ENCODE measurements at regions not wholly inside any gene's neighbourhood (a gene's known extent, or its start where the extent isn't known, plus 50 kb on each side); places are given as distances from the start of the nearest gene placed in this dataset.
"Not testable (repeated sequence)": the region's sequence is repeated elsewhere in the genome, so short reads cannot be mapped to it uniquely, and the experiment has no call there.

DNA sequence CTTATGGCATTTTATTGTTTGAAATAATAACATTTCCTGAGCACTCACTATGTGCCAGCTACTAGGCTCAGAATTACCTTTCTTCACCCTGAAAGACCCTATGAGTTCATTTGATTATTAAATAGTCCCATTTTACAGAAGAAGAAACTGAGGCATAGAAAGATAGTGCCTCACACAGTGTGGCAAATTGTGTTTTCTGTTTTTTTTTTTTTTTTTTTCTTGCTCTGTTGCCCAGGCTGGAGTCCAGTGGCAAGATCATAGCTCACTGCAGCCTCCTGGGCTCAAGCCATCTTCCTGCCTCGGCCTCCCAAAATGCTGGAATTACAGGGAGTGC, 59.7 kb upstream of the PTPN1 start:
- ChIA-PET CTCF (interaction anchor here (0.9 to 1.1 kb wide), 2 partner anchors 12 to 17 kb away, joined by 3 to 4 read pairs; no protein-coding TSS in a partner anchor), POLR2A (no interaction called here)
- H3K9me3 ChIP-seq (ENCODE audit: control extremely low read depth in 1 of 5, control insufficient read depth in 4 of 5, insufficient read depth in 2 of 5, low read depth in 1 of 5, low read length in 4 of 5): no peaks in the 10 kb centered on the region
- peaks cover 0 to 3% (median 0%) of the 10 kb centered on the region in 5 experiments for H3K27me3 ChIP-seq (replicated peaks in 2 of 5; ENCODE audit: control insufficient read depth in 4 of 5, insufficient read depth in 5 of 5, low read length in 4 of 5)
- H3K36me3 ChIP-seq (ENCODE audit: control insufficient read depth in 4 of 4, insufficient read depth in 4 of 4, low read length in 3 of 4): no peaks in the 10 kb centered on the region
- H3K4me1 ChIP-seq (ENCODE audit: control extremely low read depth in 1 of 4, control insufficient read depth in 4 of 4, insufficient read depth in 4 of 4, low read length in 3 of 4): peaks cover 2 to 25% (median 19%) of the 10 kb centered on the region in 4 experiments
- DNase-seq: no peak
- no peak overlapping the region for H3K4me3 ChIP-seq (ENCODE audit: control insufficient read depth in 1 of 7, extremely low read depth in 1 of 7, insufficient read depth in 4 of 7, low read depth in 2 of 7, low read length in 6 of 7)
- 100% methylated on average over 1 of the region's 1 CpG for WGBS (ENCODE audit: insufficient coverage)
- no peak overlapping the region for H3K27ac ChIP-seq (ENCODE audit: insufficient read depth in 1 of 2, low read depth in 1 of 2, low read length in 2 of 2, poor library complexity in 1 of 2, severe bottlenecking in 2 of 2)

DNA sequence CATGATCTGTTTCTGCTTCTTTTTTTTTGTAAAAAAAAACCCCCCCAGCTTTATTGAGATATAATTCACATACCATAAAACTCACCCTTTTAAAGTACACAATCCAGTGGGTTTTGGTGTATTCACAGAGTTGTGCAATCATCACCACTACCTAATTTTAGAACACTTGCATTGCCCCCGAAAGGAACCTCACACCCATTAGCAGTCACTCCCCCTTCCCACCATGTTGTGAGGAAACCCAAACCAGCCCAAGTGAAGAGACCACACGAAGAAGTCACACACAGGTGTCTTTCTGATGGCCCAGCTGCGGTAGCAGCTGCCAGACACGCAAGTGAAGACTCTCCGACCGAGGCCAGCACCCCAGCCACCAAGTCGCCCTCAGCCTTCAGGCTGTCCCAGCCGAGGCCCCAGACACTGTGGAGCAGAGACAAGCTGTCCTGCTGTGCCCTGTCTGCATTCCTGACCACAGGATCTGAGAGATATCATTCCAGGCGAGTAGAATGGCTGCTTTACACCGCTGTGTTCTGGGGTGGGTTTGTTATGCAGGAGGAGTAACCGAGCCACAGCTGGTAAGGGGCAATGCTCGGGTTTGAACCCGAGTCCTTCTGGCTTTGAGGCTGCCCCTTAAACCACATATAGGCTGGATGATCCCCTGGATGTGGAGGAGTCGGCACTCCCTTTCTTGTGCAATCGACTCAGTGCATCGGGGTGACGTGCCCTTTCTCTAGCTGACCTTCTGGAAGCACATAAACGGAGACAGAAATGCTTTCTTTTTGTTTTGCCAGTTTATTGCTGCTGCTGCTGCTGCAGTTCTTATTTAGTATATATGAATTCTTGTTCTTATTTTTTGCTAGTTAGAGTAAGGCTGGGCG, 59.1 kb upstream of the PTPN1 start:
- ChIA-PET CTCF (interaction anchor here (0.9 kb wide), 1 partner anchor 11 kb away, joined by 3 read pairs; no protein-coding TSS in a partner anchor), POLR2A (interaction anchor here (0.6 kb wide), 1 partner anchor 70 kb away, joined by 3 read pairs; no protein-coding TSS in a partner anchor)
- DNase-seq: peak; percentile 44 to 92 (median 88)
- 9% methylated on average over 16 of the region's 19 CpGs for WGBS (ENCODE audit: insufficient coverage)
- H3K27ac ChIP-seq (ENCODE audit: insufficient read depth in 1 of 2, low read depth in 1 of 2, low read length in 2 of 2, poor library complexity in 1 of 2, severe bottlenecking in 2 of 2): no peak overlapping the region
- H3K36me3 ChIP-seq (ENCODE audit: control insufficient read depth in 4 of 4, insufficient read depth in 4 of 4, low read length in 3 of 4): no peaks in the 10 kb centered on the region
- H3K4me1 ChIP-seq (ENCODE audit: control extremely low read depth in 1 of 4, control insufficient read depth in 4 of 4, insufficient read depth in 4 of 4, low read length in 3 of 4): peaks cover 2 to 31% (median 26%) of the 10 kb centered on the region in 4 experiments
- no peaks in the 10 kb centered on the region for H3K9me3 ChIP-seq (ENCODE audit: control extremely low read depth in 1 of 5, control insufficient read depth in 4 of 5, insufficient read depth in 2 of 5, low read depth in 1 of 5, low read length in 4 of 5)
- peak overlapping the region in 4 of 7 experiments; percentile 21 to 73 (median 56) for H3K4me3 ChIP-seq (ENCODE audit: control insufficient read depth in 1 of 7, extremely low read depth in 1 of 7, insufficient read depth in 4 of 7, low read depth in 2 of 7, low read length in 6 of 7)
- peaks cover 0 to 3% (median 0%) of the 10 kb centered on the region in 5 experiments for H3K27me3 ChIP-seq (replicated peaks in 2 of 5; ENCODE audit: control insufficient read depth in 4 of 5, insufficient read depth in 5 of 5, low read length in 4 of 5)

DNA sequence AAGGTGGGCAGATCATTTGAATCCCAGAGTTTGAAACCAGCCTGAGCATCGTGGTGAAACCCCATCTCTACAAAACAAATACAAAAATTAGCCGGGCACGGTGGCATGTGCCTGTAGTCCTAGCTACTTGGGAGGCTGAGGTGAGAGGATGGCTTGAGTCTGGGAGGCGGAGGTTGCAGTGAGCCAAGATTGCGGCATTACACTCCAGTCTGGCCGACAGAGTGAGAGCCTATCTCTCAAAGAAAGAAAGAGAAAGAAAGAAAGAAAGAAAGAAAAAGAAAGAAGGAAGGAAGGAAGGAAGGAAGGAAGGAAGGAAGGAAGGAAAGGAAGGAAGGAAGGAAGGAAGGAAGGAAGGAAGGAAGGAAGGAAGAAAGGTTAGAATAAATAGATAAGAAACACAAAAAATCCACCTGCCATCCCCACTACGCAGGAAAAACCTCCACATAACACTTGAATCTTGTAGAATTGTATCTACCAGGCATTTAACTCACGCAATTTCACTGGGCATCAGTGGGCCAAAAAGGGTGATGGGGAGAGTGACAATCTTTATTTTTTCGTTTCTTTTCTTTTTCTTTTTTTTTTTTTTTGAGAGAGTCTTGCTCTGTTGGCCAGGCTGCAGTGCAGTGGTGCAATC, 58.3 kb upstream of the PTPN1 start:
- H3K27ac ChIP-seq (ENCODE audit: insufficient read depth in 1 of 2, low read depth in 1 of 2, low read length in 2 of 2, poor library complexity in 1 of 2, severe bottlenecking in 2 of 2); H3K36me3 ChIP-seq (ENCODE audit: control insufficient read depth in 4 of 4, insufficient read depth in 4 of 4, low read length in 3 of 4); H3K27me3 ChIP-seq (replicated peaks in 2 of 5; ENCODE audit: control insufficient read depth in 4 of 5, insufficient read depth in 5 of 5, low read length in 4 of 5); DNase-seq; H3K9me3 ChIP-seq (ENCODE audit: control extremely low read depth in 1 of 5, control insufficient read depth in 4 of 5, insufficient read depth in 2 of 5, low read depth in 1 of 5, low read length in 4 of 5): not testable (repeated sequence)
- CTCF ChIA-PET: interaction anchor here (1.3 kb wide), 1 partner anchor 65 kb away, joined by 5 read pairs; no protein-coding TSS in a partner anchor
- Histone ChIP-seq H3K4me1 (ENCODE audit: control extremely low read depth in 1 of 4, control insufficient read depth in 4 of 4, insufficient read depth in 4 of 4, low read length in 3 of 4) (peaks cover 2 to 39% (median 33%) of the 10 kb centered on the region in 4 experiments), H3K4me3 (ENCODE audit: control insufficient read depth in 1 of 7, extremely low read depth in 1 of 7, insufficient read depth in 4 of 7, low read depth in 2 of 7, low read length in 6 of 7) (peak overlapping the region in 2 of 7 experiments; percentile 62 to 73)
- POLR2A ChIA-PET: interaction anchor here (0.6 kb wide), 1 partner anchor 71 kb away, joined by 3 read pairs; no protein-coding TSS in a partner anchor
- WGBS (ENCODE audit: insufficient coverage): 74% methylated on average over 3 of the region's 9 CpGs

DNA sequence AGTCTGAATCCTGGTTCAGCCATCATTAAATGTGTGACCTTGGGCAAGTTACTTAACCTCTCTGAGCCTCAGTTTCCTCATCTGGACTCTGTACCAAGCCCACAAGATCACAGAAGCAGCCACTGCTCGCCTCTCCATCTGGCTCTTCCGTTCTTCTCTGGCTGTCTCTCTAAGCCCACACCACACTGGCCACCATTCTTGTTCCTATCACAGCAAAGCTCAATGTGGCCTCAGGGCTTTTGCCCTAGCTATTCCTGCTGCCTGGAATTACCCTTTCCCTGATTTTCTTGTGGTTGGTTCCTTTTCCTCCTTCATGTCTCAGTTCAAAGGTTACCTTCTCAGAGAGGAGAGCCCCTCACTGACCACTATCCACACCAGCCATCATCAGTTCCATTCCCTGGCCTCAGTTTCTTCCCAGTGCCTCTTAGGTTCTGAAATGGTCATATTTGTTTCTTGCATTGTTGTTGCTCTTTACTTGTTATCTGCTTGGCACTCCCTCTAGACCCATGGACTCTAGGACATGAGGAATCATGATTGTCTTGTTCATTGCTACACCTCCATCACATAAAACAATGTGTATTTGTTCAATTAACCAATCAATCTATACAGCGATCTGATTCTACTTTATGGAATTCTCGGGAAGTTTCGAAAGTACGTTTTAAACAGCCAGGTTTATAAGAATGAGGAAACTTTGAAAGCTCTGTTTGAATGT, 56.5 kb upstream of the PTPN1 start:
- peaks cover 6 to 50% (median 42%) of the 10 kb centered on the region in 4 experiments for H3K4me1 ChIP-seq (ENCODE audit: control extremely low read depth in 1 of 4, control insufficient read depth in 4 of 4, insufficient read depth in 4 of 4, low read length in 3 of 4)
- 100% methylated on average over 1 of the region's 6 CpGs for WGBS (ENCODE audit: insufficient coverage)
- DNase-seq: no peak

DNA sequence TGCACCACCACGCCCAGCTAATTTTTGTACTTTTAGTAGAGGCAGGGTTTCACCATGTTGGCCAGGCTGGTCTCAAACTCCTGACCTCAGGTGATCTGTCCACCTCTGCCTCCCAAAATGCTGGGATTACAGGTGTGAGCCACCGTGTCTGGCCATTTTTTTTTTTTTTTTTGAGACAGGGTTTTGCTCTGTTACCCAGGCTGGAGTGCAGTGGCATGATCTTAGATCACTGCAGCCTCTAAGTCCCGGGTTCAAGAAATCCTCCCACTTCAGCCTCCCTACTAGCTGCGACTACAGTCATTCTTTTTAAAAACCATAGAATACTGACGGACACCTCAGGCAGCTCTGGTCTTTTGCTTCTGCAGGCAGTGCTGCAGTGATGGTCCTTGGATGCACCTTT, 54.9 kb upstream of the PTPN1 start:
- WGBS (ENCODE audit: insufficient coverage): 82% methylated on average over 4 of the region's 5 CpGs
- H3K27ac ChIP-seq (ENCODE audit: insufficient read depth in 1 of 2, low read depth in 1 of 2, low read length in 2 of 2, poor library complexity in 1 of 2, severe bottlenecking in 2 of 2); H3K27me3 ChIP-seq (replicated peaks in 2 of 5; ENCODE audit: control insufficient read depth in 4 of 5, insufficient read depth in 5 of 5, low read length in 4 of 5); H3K36me3 ChIP-seq (ENCODE audit: control insufficient read depth in 4 of 4, insufficient read depth in 4 of 4, low read length in 3 of 4); DNase-seq; H3K9me3 ChIP-seq (ENCODE audit: control extremely low read depth in 1 of 5, control insufficient read depth in 4 of 5, insufficient read depth in 2 of 5, low read depth in 1 of 5, low read length in 4 of 5); H3K4me3 ChIP-seq (ENCODE audit: control insufficient read depth in 1 of 7, extremely low read depth in 1 of 7, insufficient read depth in 4 of 7, low read depth in 2 of 7, low read length in 6 of 7): not testable (repeated sequence)
- ChIA-PET CTCF (interaction anchor here (0.9 to 2.0 kb wide), 8 partner anchors 9 to 266 kb away, joined by 3 to 6 read pairs (median 4); no protein-coding TSS in a partner anchor), POLR2A (interaction anchor here (1.4 kb wide), 1 partner anchor 263 kb away, joined by 3 read pairs; no protein-coding TSS in a partner anchor)
- peaks cover 6 to 46% (median 41%) of the 10 kb centered on the region in 4 experiments for H3K4me1 ChIP-seq (ENCODE audit: control extremely low read depth in 1 of 4, control insufficient read depth in 4 of 4, insufficient read depth in 4 of 4, low read length in 3 of 4)

More for the DNA sequence above, 56.5 kb upstream of the PTPN1 start:
- H3K27me3 ChIP-seq (replicated peaks in 2 of 5; ENCODE audit: control insufficient read depth in 4 of 5, insufficient read depth in 5 of 5, low read length in 4 of 5): peaks cover 0 to 3% (median 0%) of the 10 kb centered on the region in 5 experiments
- ChIA-PET CTCF (interaction anchor here (1.3 to 2.0 kb wide), 3 partner anchors 11 to 182 kb away, joined by 3 to 5 read pairs (median 5); no protein-coding TSS in a partner anchor), POLR2A (no interaction called here)
- H3K27ac ChIP-seq (ENCODE audit: insufficient read depth in 1 of 2, low read depth in 1 of 2, low read length in 2 of 2, poor library complexity in 1 of 2, severe bottlenecking in 2 of 2): no peak overlapping the region
- no peaks in the 10 kb centered on the region for H3K36me3 ChIP-seq (ENCODE audit: control insufficient read depth in 4 of 4, insufficient read depth in 4 of 4, low read length in 3 of 4)
- H3K4me3 ChIP-seq (ENCODE audit: control insufficient read depth in 1 of 7, extremely low read depth in 1 of 7, insufficient read depth in 4 of 7, low read depth in 2 of 7, low read length in 6 of 7): no peak overlapping the region
- no peaks in the 10 kb centered on the region for H3K9me3 ChIP-seq (ENCODE audit: control extremely low read depth in 1 of 5, control insufficient read depth in 4 of 5, insufficient read depth in 2 of 5, low read depth in 1 of 5, low read length in 4 of 5)

DNA sequence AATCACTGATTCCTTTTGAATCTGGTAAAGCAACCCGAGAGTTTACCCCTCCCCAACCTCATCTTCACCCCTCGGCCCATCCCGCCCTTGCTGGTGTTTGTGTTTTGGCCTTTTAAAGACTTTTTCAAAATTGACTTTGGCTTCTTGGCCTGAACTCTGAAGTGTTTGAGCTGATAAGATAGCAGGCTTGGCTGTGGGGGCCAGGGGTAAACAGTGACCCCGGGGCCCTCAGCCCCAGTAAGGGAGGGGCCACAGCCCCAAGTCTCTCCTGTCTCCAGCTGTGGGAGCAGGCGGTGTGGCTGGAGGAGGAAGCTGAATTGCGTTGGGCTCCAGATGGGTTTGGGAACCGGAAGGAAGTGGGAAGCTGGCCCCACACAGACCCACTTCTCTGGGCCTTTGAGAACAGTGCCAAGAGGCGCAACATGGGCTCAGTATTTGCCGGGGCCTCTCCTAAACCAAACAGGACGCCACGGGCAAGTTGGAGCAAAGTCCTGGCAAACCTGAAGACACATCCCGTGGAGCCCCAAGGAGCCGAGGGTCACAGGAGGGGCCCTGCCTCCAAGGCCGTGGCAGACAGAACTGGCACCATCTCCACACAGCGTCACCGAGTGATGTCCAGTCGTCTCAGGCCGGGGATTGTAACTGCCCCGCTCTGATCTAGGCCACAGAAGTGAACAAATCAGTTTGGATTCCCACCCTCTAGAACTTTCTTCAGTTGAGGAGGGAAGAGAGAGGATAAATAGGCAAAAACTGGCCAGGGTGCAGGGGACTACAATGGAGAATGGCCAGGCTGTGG, 54.3 kb upstream of the PTPN1 start:
- WGBS (ENCODE audit: insufficient coverage): 10% methylated on average over 12 of the region's 19 CpGs
- H3K4me1 ChIP-seq (ENCODE audit: control extremely low read depth in 1 of 4, control insufficient read depth in 4 of 4, insufficient read depth in 4 of 4, low read length in 3 of 4): peaks cover 6 to 47% (median 40%) of the 10 kb centered on the region in 4 experiments
- CTCF ChIA-PET: interaction anchor here (0.6 to 2.0 kb wide), 11 partner anchors 9 to 350 kb away, joined by 3 to 6 read pairs (median 4); no protein-coding TSS in a partner anchor
- H3K9me3 ChIP-seq (ENCODE audit: control extremely low read depth in 1 of 5, control insufficient read depth in 4 of 5, insufficient read depth in 2 of 5, low read depth in 1 of 5, low read length in 4 of 5): no peaks in the 10 kb centered on the region
- H3K27me3 ChIP-seq (replicated peaks in 2 of 5; ENCODE audit: control insufficient read depth in 4 of 5, insufficient read depth in 5 of 5, low read length in 4 of 5): peaks cover 0 to 3% (median 0%) of the 10 kb centered on the region in 5 experiments
- no peak overlapping the region for H3K27ac ChIP-seq (ENCODE audit: insufficient read depth in 1 of 2, low read depth in 1 of 2, low read length in 2 of 2, poor library complexity in 1 of 2, severe bottlenecking in 2 of 2)
- H3K4me3 ChIP-seq (ENCODE audit: control insufficient read depth in 1 of 7, extremely low read depth in 1 of 7, insufficient read depth in 4 of 7, low read depth in 2 of 7, low read length in 6 of 7): peak overlapping the region in 1 of 7 experiments; percentile 28
- H3K36me3 ChIP-seq (ENCODE audit: control insufficient read depth in 4 of 4, insufficient read depth in 4 of 4, low read length in 3 of 4): no peaks in the 10 kb centered on the region
- POLR2A ChIA-PET: interaction anchor here (0.9 to 1.4 kb wide), 2 partner anchors 264 to 265 kb away, joined by 3 read pairs; partner anchors contain the start of gene CEBPB
- peak; percentile 43 to 44 (median 43) for DNase-seq

Measured in common myeloid progenitor, CD34-positive (primary cell).